ENCODE measurements at regions not wholly inside any gene's neighbourhood (a gene's known extent, or its start where the extent isn't known, plus 50 kb on each side); places are given as distances from the start of the nearest gene placed in this dataset.

- TF ChIP-seq EZH2phosphoT487 (IDR thresholded peaks at IDR 0.05; ENCODE audit: borderline replicate concordance, low read depth, low read length) (no peak), CTCF (conservative IDR thresholded peaks at IDR 0.05; ENCODE audit: low read length) (no peak)
- no peak overlapping the region for H2AFZ ChIP-seq (ENCODE audit: low read length)
- intact Hi-C loops (cut with micrococcal nuclease; ENCODE audit: unreplicated experiment) = no loop called here
- DNase-seq (ENCODE audit: low spot score) = no peak
- H3K4me1 ChIP-seq (ENCODE audit: insufficient read depth, low read length, poor library complexity, severe bottlenecking) = no peaks in the 10 kb centered on the region
- H3K36me3 ChIP-seq (ENCODE audit: insufficient read depth, low read length) = no peaks in the 10 kb centered on the region
- H3K27ac ChIP-seq (ENCODE audit: low read depth, low read length, poor library complexity, severe bottlenecking) = no peak overlapping the region
- BruUV-seq (replicated peaks) = no TSS peak
- H3K4me2 ChIP-seq (ENCODE audit: low read length) = no peak overlapping the region
- CTCF ChIA-PET (ENCODE audit: unreplicated experiment) = no interaction called here
- no peaks in the 10 kb centered on the region for H4K20me1 ChIP-seq (ENCODE audit: insufficient read depth, low read length)
- no peaks in the 10 kb centered on the region for H3K79me2 ChIP-seq (ENCODE audit: insufficient read depth, low read depth, low read length)
- POLR2A ChIA-PET = no interaction called here
- H3K9me3 ChIP-seq (ENCODE audit: low read length) = no peaks in the 10 kb centered on the region
- no peaks in the 10 kb centered on the region for H3K9me2 ChIP-seq (ENCODE audit: insufficient read depth, low read length)
- H3K4me3 ChIP-seq (ENCODE audit: low read depth, low read length, poor library complexity, severe bottlenecking) = no peak overlapping the region
Measured at GRCh38 chr16:51449441-51449840, 298.4 kb upstream of the SALL1 start.

GRCh38 chr16:51445250-51445649, 294.2 kb upstream of the SALL1 start:
- Histone ChIP-seq H3K27ac (ENCODE audit: low read depth, low read length, poor library complexity, severe bottlenecking) (no peak overlapping the region), H3K79me2 (ENCODE audit: insufficient read depth, low read depth, low read length) (no peaks in the 10 kb centered on the region), H3K4me2 (ENCODE audit: low read length) (no peak overlapping the region), H3K9me2 (ENCODE audit: insufficient read depth, low read length) (no peaks in the 10 kb centered on the region), H2AFZ (ENCODE audit: low read length) (no peak overlapping the region), H4K20me1 (ENCODE audit: insufficient read depth, low read length) (no peaks in the 10 kb centered on the region), H3K4me3 (ENCODE audit: low read depth, low read length, poor library complexity, severe bottlenecking) (no peak overlapping the region), H3K9me3 (ENCODE audit: low read length) (no peaks in the 10 kb centered on the region), H3K36me3 (ENCODE audit: insufficient read depth, low read length) (no peaks in the 10 kb centered on the region), H3K4me1 (ENCODE audit: insufficient read depth, low read length, poor library complexity, severe bottlenecking) (no peaks in the 10 kb centered on the region)
- POLR2A ChIA-PET = interaction anchor here (0.6 kb wide), 1 partner anchor 343 kb away, joined by 3 read pairs; no protein-coding TSS in a partner anchor
- CTCF ChIA-PET (ENCODE audit: unreplicated experiment) = no interaction called here
- intact Hi-C loops (cut with micrococcal nuclease; ENCODE audit: unreplicated experiment) = no loop called here
- BruUV-seq (replicated peaks) = no TSS peak
- TF ChIP-seq EZH2phosphoT487 (IDR thresholded peaks at IDR 0.05; ENCODE audit: borderline replicate concordance, low read depth, low read length) (no peak), CTCF (conservative IDR thresholded peaks at IDR 0.05; ENCODE audit: low read length) (no peak)
- no peak for DNase-seq (ENCODE audit: low spot score)

- no peak overlapping the region for H3K4me3 ChIP-seq (ENCODE audit: low read depth, low read length, poor library complexity, severe bottlenecking)
- CTCF ChIA-PET (ENCODE audit: unreplicated experiment) = no interaction called here
- H3K9me3 ChIP-seq (ENCODE audit: low read length) = no peaks in the 10 kb centered on the region
- intact Hi-C loops (cut with micrococcal nuclease; ENCODE audit: unreplicated experiment) = no loop called here
- no peak overlapping the region for H2AFZ ChIP-seq (ENCODE audit: low read length)
- H3K79me2 ChIP-seq (ENCODE audit: insufficient read depth, low read depth, low read length) = no peaks in the 10 kb centered on the region
- TF ChIP-seq EZH2phosphoT487 (IDR thresholded peaks at IDR 0.05; ENCODE audit: borderline replicate concordance, low read depth, low read length) (no peak), CTCF (conservative IDR thresholded peaks at IDR 0.05; ENCODE audit: low read length) (no peak)
- no peaks in the 10 kb centered on the region for H3K36me3 ChIP-seq (ENCODE audit: insufficient read depth, low read length)
- no peak overlapping the region for H3K4me2 ChIP-seq (ENCODE audit: low read length)
- no peaks in the 10 kb centered on the region for H3K9me2 ChIP-seq (ENCODE audit: insufficient read depth, low read length)
- POLR2A ChIA-PET = no interaction called here
- no TSS peak for BruUV-seq (replicated peaks)
- no peak overlapping the region for H3K27ac ChIP-seq (ENCODE audit: low read depth, low read length, poor library complexity, severe bottlenecking)
- no peaks in the 10 kb centered on the region for H4K20me1 ChIP-seq (ENCODE audit: insufficient read depth, low read length)
- H3K4me1 ChIP-seq (ENCODE audit: insufficient read depth, low read length, poor library complexity, severe bottlenecking) = no peaks in the 10 kb centered on the region
- DNase-seq (ENCODE audit: low spot score) = no peak
Measured at GRCh38 chr16:51443934-51444333, 292.9 kb upstream of the SALL1 start.

Data from OCI-LY7 (cell line).